ENCODE measurements at regions not wholly inside any gene's neighbourhood (a gene's known extent, or its start where the extent isn't known, plus 50 kb on each side); places are given as distances from the start of the nearest gene placed in this dataset.

- no peak for DNase-seq
Measured at GRCh38 chr7:156001496-156002260, 189.4 kb upstream of the SHH start.

DNA sequence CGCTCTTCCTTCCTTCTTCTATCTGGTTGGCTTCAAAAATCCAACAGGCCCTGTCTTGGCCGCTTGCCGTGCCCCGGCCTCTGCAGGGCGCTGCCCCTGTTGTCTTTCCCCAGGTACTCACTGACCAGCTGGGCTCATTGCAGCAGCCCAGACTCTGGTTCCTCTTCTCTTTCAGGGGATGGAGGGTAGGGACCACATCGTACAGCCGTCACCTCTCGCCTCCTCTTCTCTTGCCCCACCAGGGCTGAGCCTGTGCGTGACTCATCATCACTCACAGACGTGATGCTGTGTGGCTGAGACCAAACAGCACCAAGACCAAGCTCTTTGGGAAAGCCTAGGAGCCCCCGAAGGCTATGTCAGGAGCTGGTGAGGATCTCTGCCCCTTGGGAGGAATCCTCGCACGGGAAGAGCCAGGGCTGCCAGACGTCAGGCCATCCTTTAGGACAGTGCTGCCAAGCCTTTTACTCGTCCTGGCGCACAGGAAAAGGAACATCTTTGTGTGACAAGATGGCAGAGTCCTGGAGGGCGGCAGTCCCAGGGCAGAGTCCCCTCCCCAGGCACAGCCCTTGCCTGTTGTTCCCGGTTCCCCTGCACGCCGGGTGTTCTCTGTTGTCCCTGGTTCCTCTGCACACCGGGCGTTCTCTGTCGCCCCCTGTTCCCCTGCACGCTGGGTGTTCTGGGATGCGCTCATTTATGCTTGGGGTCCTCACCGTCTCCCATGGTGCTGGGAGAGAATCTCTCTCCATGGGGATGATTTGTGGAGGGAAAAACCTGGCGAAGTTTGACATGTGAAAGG, 188.5 kb upstream of the SHH start:
- no peak for DNase-seq

- no peak for DNase-seq
Measured at GRCh38 chr7:155999631-156000489, 187.6 kb upstream of the SHH start.

DNA sequence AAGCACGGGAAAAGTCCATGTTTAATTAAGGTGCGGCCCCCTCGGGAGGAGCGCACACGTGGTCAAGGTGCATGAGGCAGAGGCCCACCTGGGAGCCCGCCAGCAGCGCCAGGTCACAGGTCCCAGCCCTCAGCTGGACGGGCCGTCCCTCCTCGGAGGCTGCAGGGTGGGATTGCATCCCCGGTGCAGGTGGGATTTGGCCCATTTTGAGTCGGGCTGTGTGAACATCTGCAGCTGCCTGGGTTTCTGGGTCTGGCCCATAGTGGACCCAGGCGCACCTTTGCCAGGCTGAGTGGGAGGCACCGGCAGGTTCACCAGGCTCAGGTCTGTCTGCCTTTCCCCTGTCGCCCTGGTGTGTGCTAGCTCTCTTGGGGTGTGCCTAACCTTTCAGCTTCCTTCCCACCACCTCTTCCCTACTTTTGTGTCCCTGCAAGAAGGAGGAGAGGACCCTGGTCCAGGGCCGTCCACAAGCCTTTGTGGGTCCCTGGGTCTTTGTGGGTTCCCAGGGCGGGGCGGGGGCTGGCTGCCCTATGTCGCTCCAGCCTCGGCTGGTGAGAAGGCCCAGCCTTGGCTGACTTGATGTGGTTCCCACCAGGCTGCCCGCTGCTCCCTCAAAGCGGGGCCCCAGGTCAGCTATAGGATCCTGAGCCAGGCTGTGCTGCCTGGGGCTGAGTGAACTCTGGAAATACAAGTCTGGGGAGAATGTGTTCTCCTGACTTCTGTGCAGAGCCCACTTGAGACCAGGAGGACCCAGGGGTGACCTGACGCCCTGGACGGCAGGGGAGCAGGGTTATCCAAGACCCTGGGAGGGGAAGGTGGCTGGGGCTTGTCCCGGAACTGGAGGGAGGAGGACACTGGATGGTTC, 186.7 kb upstream of the SHH start:
- DNase-seq, result no peak

DNA sequence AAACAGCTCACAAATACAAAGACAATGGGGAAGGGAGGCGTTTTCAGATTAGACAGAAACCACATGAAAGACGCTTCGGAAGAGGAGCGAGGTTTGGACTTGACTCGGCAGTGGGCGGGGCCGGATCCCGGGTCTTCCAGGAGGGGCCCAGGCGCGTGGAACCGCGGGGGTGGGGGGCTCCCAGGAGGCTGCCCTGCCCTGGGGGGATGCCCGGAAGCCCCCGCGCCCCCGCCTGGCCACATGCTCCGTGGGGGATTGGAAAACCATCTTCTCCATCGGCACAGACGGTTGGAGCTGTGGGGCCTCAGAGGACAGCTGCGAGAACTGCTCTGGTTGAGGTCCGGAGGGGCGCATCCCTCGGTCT, 186.0 kb upstream of the SHH start:
- peak; percentile 50 for DNase-seq

- no peak for DNase-seq
Measured at GRCh38 chr7:155997431-155998327, 185.4 kb upstream of the SHH start.

- DNase-seq, result no peak
Measured at GRCh38 chr7:155996718-155997280, 184.5 kb upstream of the SHH start.

- no peak for DNase-seq
Measured at GRCh38 chr7:155995183-155995612, 182.9 kb upstream of the SHH start.

- no peak for DNase-seq
Measured at GRCh38 chr7:155994279-155994811, 182.1 kb upstream of the SHH start.

GRCh38 chr7:155993420-155994278, 181.4 kb upstream of the SHH start:
- DNase-seq, result no peak

DNA sequence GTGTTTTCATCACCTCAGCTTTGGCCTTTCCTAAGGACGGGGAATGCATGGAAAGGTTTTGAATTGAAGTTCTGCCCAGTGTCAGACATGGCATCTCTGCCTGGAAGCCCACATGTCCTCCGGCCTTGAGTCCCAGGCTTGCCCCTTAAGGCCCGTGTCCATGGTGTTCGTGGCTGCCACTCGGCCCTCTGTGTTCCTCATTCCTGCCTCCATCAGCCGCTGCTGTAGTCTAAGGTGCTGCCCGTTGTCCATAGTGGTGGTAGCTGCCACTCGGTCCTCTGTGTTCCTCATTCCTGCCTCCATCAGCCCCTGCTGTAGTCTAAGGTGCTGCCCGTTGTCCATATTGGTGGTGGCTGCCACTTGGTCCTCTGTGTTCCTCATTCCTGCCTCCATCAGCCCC, 180.7 kb upstream of the SHH start:
- DNase-seq, result no peak

DNA sequence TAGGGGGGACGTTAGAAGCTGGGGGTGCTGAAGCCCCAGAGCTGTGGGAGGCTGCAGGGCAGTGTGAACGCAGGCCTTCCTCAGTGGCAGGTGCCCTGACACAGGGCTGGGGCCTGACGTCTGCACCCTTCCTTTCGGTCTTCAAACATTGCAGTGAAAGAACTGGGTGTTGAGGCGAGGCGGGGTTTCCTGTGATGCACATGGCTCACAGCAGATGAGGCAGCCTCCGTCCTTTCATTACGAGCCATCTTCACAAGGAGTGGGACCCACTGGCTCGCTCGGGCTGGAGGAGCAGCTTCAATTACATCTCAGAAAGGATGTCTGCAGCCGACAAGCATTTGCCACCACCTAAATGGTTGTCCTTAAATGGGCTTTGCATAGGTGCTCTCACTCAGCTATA, 180.3 kb upstream of the SHH start:
- DNase-seq, result no peak

- no peak for DNase-seq
Measured at GRCh38 chr7:155992107-155992506, 179.8 kb upstream of the SHH start.

GRCh38 chr7:155991470-155991869, 179.2 kb upstream of the SHH start:
- DNase-seq, result no peak

DNA sequence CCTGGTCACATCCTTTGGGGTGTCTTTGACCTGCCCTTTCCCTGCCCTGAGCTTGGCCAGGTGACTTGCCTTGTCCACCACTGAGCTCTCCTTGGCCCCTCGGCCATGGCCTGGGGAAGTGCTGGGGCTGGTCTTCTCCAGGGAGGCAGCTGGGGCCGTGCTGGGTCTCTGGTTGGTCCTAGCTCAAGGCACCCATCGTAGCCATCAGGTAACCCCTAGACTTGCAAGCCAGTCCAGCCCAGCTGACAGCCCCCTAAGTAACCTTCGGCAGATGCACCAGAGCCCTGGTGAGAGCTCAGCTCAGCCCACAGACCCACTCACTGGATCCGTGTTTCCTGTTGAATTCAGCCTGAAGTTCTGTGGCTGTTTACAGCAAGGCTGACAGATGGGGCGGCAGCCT, 176.2 kb upstream of the SHH start:
- no peak for DNase-seq

- DNase-seq, result no peak
Measured at GRCh38 chr7:155987681-155988235, 175.5 kb upstream of the SHH start.

GRCh38 chr7:155986497-155987160, 174.4 kb upstream of the SHH start:
- no peak for DNase-seq

DNA sequence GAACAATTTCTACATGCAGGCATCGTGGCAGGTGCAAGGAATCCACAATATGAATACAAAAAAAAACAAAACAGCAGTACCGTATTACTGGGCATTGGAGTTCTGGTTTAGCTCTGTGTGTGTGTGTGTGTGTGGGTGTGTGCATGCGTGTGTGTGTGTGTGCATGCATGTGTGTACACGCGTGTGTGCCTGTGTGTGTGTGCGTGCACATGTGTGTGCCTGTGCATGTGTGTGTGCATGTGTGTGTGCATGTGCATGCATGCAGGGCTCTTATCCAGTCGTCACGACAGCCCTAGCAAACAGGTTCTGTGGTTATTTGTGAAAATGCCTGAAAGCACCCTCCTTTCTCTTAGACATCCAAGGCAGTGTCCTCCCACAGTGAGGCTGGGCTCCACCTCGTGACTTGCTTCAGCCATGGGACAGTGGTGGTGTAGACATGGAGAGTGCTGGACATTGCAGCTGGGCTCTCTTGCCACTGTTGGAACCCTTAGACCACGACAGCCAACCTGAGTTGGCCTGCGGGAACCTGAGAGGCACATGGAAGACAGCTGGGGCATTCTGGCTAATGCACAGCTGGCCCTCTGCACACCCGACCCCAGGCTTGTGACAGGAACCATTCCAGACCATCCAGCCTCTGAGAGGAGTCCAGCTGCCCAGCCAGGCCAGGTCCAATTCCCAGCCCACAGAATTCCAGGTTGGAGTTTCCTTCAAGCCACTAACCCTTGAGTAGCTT, 173.4 kb upstream of the SHH start:
- no peak for DNase-seq
